Liver (tissue), 7 donors: ENCODE measurements at regions not wholly inside any gene's neighbourhood (a gene's known extent, or its start where the extent isn't known, plus 50 kb on each side); places are given as distances from the start of the nearest gene placed in this dataset.

Source experiments
- DNase-seq: peaks from one replicate; pipeline ENCODE4 v3.0.0-alpha.2; 2017; ENCODE audit warnings: low spot score
- H3K27ac ChIP-seq, 2 donors: one replicate each; pipeline ENCODE4 v1.7.0; 2013; ENCODE audit warnings: inconsistent platforms in 2 of 2, low read length in 2 of 2, control low read depth in 1 of 2, low read depth in 1 of 2, mild to moderate bottlenecking in 1 of 2
- H3K27me3 ChIP-seq, 4 donors: one replicate each; pipeline versions ENCODE4 v1.6.1 to v1.7.0; 2013; ENCODE audit warnings: low read length in 3 of 4, inconsistent platforms in 1 of 4, mild to moderate bottlenecking in 1 of 4, moderate library complexity in 1 of 4; ENCODE audit not compliant: control insufficient read depth in 4 of 4, insufficient read depth in 4 of 4
- H3K36me3 ChIP-seq, 4 donors: one replicate each; pipeline versions ENCODE4 v1.6.1 to v1.7.0; 2013; ENCODE audit warnings: low read length in 3 of 4, mild to moderate bottlenecking in 3 of 4, low read depth in 1 of 4, moderate library complexity in 1 of 4; ENCODE audit not compliant: control insufficient read depth in 4 of 4, insufficient read depth in 3 of 4
- H3K4me1 ChIP-seq, 4 donors: one replicate each; pipeline versions ENCODE4 v1.6.1 to v1.7.0; 2013; ENCODE audit warnings: low read length in 3 of 4, mild to moderate bottlenecking in 3 of 4, moderate library complexity in 1 of 4; ENCODE audit not compliant: control insufficient read depth in 4 of 4, insufficient read depth in 4 of 4
- H3K4me3 ChIP-seq, 3 donors: one replicate each; pipeline versions ENCODE4 v1.6.1 to v1.7.0; 2013; ENCODE audit warnings: low read length in 3 of 3, control low read depth in 1 of 3, low read depth in 1 of 3, mild to moderate bottlenecking in 1 of 3
- H3K9ac ChIP-seq, 2 donors: one replicate each; pipeline ENCODE4 v1.7.0; 2013; ENCODE audit warnings: low read length in 2 of 2, mild to moderate bottlenecking in 2 of 2, moderate library complexity in 2 of 2, control low read depth in 1 of 2, low read depth in 1 of 2
- H3K9me3 ChIP-seq, 4 donors: one replicate each; pipeline versions ENCODE4 v1.6.1 to v1.7.0; 2013; ENCODE audit warnings: low read length in 3 of 4; ENCODE audit not compliant: control insufficient read depth in 4 of 4
- EGR1 ChIP-seq, 2 donors: IDR thresholded peaks; 2 replicates each; pipeline ENCODE4 v1.6.1; 2016 to 2018; ENCODE audit warnings: antibody characterized with exemption in 2 of 2, low read depth in 2 of 2
- FOXA1 ChIP-seq: IDR thresholded peaks from 2 replicates; pipeline ENCODE4 v1.6.1; 2016; ENCODE audit warnings: antibody characterized with exemption
- GABPA ChIP-seq, 2 donors: IDR thresholded peaks in 1 of 2; conservative IDR thresholded peaks in 1 of 2; 2 replicates each; pipeline ENCODE4 v1.6.1; 2016; ENCODE audit warnings: antibody characterized with exemption in 2 of 2, mild to moderate bottlenecking in 1 of 2, moderate library complexity in 1 of 2
- HNF4A ChIP-seq, 2 donors: conservative IDR thresholded peaks; 2 replicates each; pipeline ENCODE4 v1.6.1; 2016; ENCODE audit warnings: antibody characterized with exemption in 2 of 2, mild to moderate bottlenecking in 2 of 2
- HNF4G ChIP-seq: IDR thresholded peaks from 2 replicates; pipeline ENCODE4 v1.6.1; 2016; ENCODE audit warnings: antibody characterized with exemption
- JUND ChIP-seq, 2 donors: IDR thresholded peaks; 2 replicates each; pipeline ENCODE4 v1.6.1; 2016; ENCODE audit warnings: antibody characterized with exemption in 2 of 2
- NR2F2 ChIP-seq: IDR thresholded peaks from 2 replicates; pipeline ENCODE4 v1.6.1; 2016; ENCODE audit warnings: antibody characterized with exemption
- RAD21 ChIP-seq, 2 donors: IDR thresholded peaks; 2 replicates each; pipeline ENCODE4 v1.6.1; 2016; ENCODE audit warnings: antibody characterized with exemption in 2 of 2, mild to moderate bottlenecking in 2 of 2
- REST ChIP-seq: IDR thresholded peaks from 2 replicates; pipeline ENCODE4 v1.6.1; 2016; ENCODE audit warnings: antibody characterized with exemption, mild to moderate bottlenecking
- RXRA ChIP-seq, 2 donors: IDR thresholded peaks; 2 replicates each; pipeline ENCODE4 v1.6.1; 2017 to 2018; ENCODE audit warnings: antibody characterized with exemption in 2 of 2, mild to moderate bottlenecking in 1 of 2
- SP1 ChIP-seq: IDR thresholded peaks from 2 replicates; pipeline ENCODE4 v1.6.1; 2018; ENCODE audit warnings: antibody characterized with exemption, mild to moderate bottlenecking
- TAF1 ChIP-seq: conservative IDR thresholded peaks from 2 replicates; pipeline ENCODE4 v1.6.1; 2016; ENCODE audit warnings: antibody characterized with exemption, mild to moderate bottlenecking
- YY1 ChIP-seq: IDR thresholded peaks from 2 replicates; pipeline ENCODE4 v1.6.1; 2016; ENCODE audit warnings: antibody characterized with exemption, mild to moderate bottlenecking
- ZBTB33 ChIP-seq: IDR thresholded peaks from 2 replicates; pipeline ENCODE4 v1.6.1; 2016; ENCODE audit warnings: antibody characterized with exemption
- WGBS: extraction: QIAGEN DNeasy Blood & Tissue Kit; methylation state at CpG from one replicate; pipeline ENCODE4 v1.1.7; 2013; 5-methylcytosine and 5-hydroxymethylcytosine counted together
- donor health status: healthy.
- donor health status: healthy.
- donor health status: healthy.
- donor health status: healthy.

GRCh38 chr2:153557714-153558113 is 79.2 kb upstream of the RPRM start:
- Histone ChIP-seq H3K36me3 (no peaks in the 10 kb centered on the region), H3K27ac (no peak overlapping the region), H3K9ac (no peak overlapping the region), H3K27me3 (no peaks in the 10 kb centered on the region), H3K4me1 (no peaks in the 10 kb centered on the region), H3K4me3 (no peak overlapping the region), H3K9me3 (no peaks in the 10 kb centered on the region)
- WGBS, result 44% methylated on average over 2 of the region's 2 CpGs
- TF ChIP-seq ZBTB33 (no peak), RAD21 (IDR thresholded peaks at IDR 0.05) (no peak)
- no peak for DNase-seq

GRCh38 chr2:153558247-153558646 is 79.7 kb upstream of the RPRM start:
- Histone ChIP-seq H3K4me3 (no peak overlapping the region), H3K9me3 (no peaks in the 10 kb centered on the region), H3K36me3 (no peaks in the 10 kb centered on the region), H3K9ac (no peak overlapping the region), H3K27me3 (no peaks in the 10 kb centered on the region), H3K27ac (no peak overlapping the region), H3K4me1 (no peaks in the 10 kb centered on the region)
- WGBS, result 80% methylated on average over 2 of the region's 2 CpGs
- no peak for TF ChIP-seq EGR1 (IDR thresholded peaks at IDR 0.05; ENCODE audit: low read depth in 2 of 2)
- no peak for TF ChIP-seq HNF4A (conservative IDR thresholded peaks at IDR 0.05)
- TF ChIP-seq SP1, result no peak
- no peak for TF ChIP-seq YY1
- no peak for TF ChIP-seq HNF4G
- no peak for TF ChIP-seq RXRA (IDR thresholded peaks at IDR 0.05)
- TF ChIP-seq JUND (IDR thresholded peaks at IDR 0.05), result no peak
- no peak for TF ChIP-seq FOXA1
- TF ChIP-seq GABPA (IDR thresholded peaks at IDR 0.05 in 1 of 2, conservative IDR thresholded peaks at IDR 0.05 in 1 of 2), result no peak
- TF ChIP-seq REST, result no peak
- TF ChIP-seq NR2F2, result no peak
- DNase-seq, result no peak

- Histone ChIP-seq H3K4me1 (peaks cover 0 to 3% (median 0%) of the 10 kb centered on the region in 4 donors), H3K36me3 (no peaks in the 10 kb centered on the region), H3K4me3 (no peak overlapping the region), H3K9ac (peak overlapping the region in 1 of 2 donors; percentile 17), H3K27me3 (no peaks in the 10 kb centered on the region), H3K27ac (peak overlapping the region in 1 of 2 donors; percentile 41), H3K9me3 (no peaks in the 10 kb centered on the region)
- TF ChIP-seq SP1 (peak; percentile 58), HNF4A (conservative IDR thresholded peaks at IDR 0.05) (peak; percentile 67 to 78), HNF4G (peak; percentile 23), TAF1 (no peak)
- no peak for DNase-seq
- 34% methylated on average over 3 of the region's 3 CpGs for WGBS
Measured at GRCh38 chr2:153567367-153567766, 88.8 kb upstream of the RPRM start.
